HK-2 (cell line): ENCODE measurements at regions not wholly inside any gene's neighbourhood (a gene's known extent, or its start where the extent isn't known, plus 50 kb on each side); places are given as distances from the start of the nearest gene placed in this dataset.
"Not testable (repeated sequence)": the region's sequence is repeated elsewhere in the genome, so short reads cannot be mapped to it uniquely, and the experiment has no call there.

ENCODE experiments used
- DNase-seq: peaks from one replicate; pipeline ENCODE4 v3.0.0-alpha.2; 2018; ENCODE audit not compliant: unreplicated experiment

DNA sequence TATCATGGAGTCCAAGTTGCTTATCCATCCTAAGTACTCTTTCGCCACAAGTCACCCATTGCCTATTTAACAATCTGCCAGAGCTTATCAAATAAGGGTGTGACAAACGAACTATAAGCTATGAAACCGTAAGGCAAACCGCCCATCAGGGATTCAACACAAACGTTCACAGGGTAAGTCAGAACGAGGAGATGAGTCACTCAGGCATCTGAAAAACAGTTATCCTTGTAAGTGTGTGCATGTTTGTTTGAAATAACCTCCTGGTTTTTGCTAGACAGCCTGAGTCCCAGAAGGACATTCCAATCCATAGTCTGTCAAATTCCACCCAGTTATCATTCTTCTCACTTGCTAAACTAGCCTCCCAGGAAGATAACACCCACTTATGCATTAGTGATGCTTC, 299.1 kb downstream of the PAX3 start:
- no peak for DNase-seq

GRCh38 chr2:221999166-221999565, 299.6 kb downstream of the PAX3 start:
- DNase-seq = no peak

- DNase-seq = no peak
These were observed 301.1 kb downstream of the PAX3 start for GRCh38 chr2:221997683-221998082.

DNA sequence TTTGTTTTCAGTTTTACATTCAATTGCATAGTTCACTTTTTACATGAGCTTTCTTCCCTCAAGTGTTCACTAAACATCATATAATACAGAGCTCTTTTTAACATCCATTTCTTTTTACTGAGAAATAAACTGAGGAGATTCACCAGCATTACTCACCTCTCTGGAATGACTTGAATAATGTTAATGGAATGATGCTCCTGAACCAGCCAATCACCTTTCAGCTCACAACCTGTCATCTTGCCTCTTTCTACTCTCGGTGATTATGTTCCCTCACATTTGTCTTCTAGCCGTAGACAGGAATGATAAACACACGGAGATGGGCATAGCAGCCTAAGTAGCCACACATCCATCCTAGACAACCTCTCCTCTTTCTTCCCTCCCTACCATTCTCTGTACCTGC, 301.7 kb downstream of the PAX3 start:
- peak; percentile 57 for DNase-seq

DNA sequence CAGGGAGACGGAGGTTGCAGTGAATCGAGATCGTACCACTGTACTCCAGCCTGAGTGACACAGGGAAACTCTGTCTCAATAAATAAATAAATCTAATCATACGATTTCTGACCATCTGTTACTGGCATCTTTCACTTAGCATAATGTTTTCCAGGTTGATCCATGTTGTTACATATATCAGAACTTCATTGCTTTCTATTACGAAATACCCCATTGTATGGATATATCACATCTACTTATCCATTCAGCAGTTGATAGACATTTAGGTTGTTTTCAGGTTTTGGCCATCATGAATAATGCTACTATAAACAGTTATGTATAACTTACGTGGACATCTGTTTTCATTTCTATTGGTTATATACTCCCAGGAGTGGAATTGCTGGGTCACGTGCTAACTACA, 303.9 kb downstream of the PAX3 start:
- DNase-seq = no peak

DNA sequence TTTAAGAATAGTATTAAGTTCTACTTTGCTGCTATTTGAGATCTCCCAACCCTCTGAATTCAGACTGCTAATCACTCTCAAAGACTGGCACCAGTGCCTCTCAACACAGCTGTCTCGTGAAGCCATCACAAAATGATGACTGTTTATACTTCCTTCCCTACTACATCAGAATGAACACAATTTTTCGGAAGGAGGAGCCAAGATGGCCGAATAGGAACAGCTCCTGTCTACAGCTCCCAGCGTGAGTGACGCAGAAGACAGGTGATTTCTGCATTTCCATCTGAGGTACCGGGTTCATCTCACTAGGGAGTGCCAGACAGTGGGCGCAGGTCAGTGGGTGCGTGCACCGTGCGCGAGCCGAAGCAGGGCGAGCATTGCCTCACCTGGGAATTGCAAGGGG, 314.4 kb downstream of the PAX3 start:
- not testable (repeated sequence) for DNase-seq

DNA sequence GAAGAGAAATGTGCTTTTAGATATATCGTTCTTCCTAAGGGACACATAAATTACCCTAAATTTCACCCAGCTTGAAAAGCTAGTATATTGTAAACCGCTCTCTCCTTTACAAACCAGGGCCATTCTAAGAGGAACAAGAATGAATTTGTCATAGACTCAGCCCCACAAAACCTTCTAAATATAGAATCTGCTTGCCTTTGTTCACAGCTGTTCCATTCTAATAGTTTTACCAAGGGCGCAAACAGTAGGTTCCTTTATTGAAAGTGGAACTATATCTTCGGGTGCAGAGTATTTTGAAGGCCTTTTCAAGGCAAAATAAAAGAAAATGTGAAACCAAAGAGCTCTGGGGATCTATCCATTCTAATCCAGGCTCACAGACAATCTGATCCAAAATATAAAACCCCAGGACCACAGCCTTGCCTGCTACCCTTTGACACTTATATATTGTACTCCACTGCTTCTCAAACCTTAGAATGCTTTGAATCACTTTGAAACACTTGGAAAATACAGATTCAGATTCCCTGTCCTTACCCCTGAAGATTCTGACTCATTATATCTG, 316.8 kb downstream of the PAX3 start:
- DNase-seq = no peak

DNA sequence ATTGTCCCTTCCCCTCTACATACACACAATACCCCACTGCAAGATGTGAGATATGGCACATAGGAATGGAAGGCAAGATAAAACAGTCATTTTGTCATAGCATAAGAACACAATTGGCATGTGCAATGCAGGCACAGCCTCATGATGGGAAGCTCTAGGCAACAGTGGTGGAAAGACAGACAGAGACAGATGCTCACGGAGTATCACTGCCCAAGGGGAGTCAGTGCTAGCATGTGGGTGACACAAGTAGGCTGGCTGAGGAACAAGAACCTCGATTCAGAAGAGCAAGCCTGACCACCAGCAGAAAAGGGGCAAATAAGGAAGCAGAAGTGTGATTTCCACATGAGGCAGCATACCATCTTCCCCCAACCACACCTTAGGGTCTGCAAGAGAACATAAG, 323.6 kb downstream of the PAX3 start:
- DNase-seq = no peak

DNA sequence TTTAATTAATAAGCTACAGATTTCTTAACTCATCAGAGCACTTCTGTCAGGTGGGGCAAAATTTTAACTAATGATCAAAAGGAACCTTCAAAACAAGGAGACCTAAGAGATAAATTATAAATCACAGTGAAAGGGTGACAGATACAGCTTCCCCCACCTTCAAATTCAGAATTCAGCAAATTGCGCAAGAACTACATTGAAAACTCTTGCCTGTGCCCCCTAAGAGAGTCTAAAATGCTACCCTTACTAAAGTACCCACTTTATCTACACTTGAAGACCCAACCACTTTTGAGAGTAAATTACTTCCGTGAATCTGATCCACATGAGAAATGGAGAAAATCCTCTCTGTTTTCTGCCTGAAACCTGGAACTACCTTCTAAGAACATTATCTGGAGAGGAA, 324.9 kb downstream of the PAX3 start:
- DNase-seq = no peak

GRCh38 chr2:221973502-221973901, 325.3 kb downstream of the PAX3 start:
- DNase-seq = no peak

DNA sequence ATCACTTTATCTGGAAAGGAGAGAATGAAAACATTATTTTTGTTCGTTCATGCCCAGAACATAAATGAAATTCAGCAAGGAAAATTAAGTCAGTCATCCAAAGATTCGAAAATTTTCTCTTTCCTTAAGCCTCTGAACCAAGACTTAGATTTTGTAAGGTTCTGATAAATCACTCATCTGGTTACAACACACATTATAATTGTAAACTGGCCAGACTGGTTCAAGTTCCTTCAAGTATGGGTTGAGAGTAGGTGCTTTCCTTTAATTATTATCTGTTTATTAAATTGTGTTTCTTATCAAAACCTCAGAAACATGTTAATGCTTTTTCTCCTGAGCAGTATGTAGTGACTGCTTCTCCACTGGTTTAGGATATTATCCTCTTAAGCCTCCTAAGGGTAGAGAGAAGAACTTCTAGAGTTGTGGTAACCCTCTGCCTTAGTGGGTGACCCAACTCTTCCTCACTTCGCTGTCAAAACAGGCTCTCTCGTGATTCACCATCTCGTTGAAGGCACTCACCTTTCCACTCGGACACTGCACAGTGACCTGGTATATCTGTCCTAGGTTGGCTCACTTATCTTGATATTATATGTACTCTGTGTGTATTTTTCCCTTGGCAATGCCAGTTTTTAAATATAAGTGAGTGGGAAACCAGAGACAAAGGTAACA, 325.9 kb downstream of the PAX3 start:
- no peak for DNase-seq

DNA sequence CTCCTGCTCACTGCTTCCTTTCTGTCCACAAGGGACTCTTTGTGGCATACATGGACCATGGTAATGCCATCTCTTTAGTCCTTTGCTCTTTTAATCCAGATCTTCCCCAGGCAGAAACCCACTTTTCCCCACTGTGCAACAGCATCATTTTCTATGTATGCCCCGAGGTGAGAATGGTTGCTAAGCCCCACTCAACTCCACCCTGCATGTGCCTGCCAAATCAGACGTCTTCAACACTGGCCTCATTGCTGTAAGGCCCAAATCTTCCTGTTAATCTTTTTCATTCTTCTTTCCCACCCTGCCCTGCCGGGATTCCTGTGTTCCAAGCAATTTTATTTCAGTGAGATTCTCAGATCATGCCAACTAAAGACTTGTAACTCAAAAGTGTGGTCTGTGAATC, 328.4 kb downstream of the PAX3 start:
- no peak for DNase-seq

GRCh38 chr2:221969830-221970144, 329.0 kb downstream of the PAX3 start:
- no peak for DNase-seq

- DNase-seq = peak; percentile 8
These were observed 329.5 kb downstream of the PAX3 start for GRCh38 chr2:221969087-221969829.

DNA sequence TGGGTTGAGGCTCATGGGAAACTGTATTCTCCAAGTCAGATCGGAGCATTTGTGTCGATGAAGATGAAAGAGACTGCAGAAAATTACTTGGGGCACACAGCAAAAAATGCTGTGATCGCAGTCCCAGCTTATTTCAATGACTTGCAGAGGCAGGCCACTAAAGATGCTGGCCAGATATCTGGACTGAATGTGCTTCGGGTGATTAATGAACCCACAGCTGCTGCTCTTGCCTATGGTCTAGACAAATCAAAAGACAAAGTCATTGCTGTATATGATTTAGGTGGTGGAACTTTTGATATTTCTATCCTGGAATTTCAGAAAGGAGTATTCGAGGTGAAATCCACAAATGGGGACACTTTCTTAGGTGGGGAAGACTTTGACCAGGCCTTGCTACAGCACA, 336.6 kb downstream of the PAX3 start:
- no peak for DNase-seq

GRCh38 chr2:221961561-221961960, 337.2 kb downstream of the PAX3 start:
- DNase-seq = no peak

- DNase-seq = peak; percentile 10
These were observed 340.6 kb downstream of the PAX3 start for GRCh38 chr2:221958224-221958623.

DNA sequence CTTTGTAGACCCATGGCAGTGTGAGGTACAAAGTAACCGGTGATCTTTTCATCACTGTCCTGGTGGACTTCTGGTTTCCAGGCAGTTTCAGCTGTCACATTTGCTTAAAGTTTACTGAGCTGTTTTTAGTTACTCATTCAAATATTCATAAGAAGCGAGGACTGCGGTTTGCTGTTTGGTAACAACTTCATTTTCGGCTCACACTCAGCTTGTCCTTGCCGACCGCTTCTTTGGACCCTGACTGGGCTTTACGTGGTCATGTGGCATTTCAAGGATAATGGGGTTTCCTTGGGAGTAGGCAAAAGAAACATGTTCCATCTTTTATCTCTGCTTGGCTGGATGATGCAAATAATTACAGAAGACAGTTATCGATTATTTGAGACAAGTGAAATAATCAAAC, 350.7 kb downstream of the PAX3 start:
- no peak for DNase-seq

GRCh38 chr2:221944452-221944851, 354.3 kb downstream of the PAX3 start:
- DNase-seq = not testable (repeated sequence)

DNA sequence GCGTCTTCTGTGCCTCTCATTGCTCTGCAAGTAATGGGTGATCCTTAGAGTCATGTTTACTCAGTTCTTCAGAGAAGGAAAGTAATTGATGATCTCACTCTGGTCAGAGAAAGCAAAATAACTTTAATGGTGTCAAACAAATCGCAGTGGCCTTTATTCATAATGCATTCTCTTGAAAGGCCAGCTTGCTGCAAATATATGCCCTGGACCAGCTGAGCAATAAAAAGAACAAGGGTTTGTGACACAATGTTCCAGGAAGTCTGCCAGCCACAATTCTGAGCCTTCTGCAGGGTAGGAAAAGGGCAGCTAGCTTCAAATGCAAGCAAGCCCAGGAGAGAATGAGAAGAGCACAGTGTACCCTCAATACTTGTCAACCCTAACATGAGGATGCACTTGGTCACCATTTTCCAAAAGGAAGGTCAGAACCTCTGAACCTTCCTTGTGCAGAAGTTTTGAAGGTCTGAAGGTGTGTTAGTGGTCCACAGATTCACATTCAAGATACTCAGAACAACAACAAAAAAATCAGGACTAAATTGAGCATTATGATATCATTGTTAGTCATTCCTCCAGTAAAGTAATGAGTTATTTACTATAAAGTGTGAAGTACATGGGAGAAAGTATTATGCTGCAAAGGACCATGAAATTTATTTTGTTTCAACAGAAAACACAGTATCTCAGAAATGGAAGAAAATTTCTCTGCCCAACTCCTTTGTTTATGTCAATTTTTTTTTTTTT, 355.6 kb downstream of the PAX3 start:
- DNase-seq = no peak

- no peak for DNase-seq
These were observed 359.3 kb upstream of the EPHA4 start for GRCh38 chr2:221931251-221931991.

- no peak for DNase-seq
These were observed 357.2 kb upstream of the EPHA4 start for GRCh38 chr2:221929259-221929658.
